Ascending aorta (tissue), 2 donors: ENCODE measurements at regions not wholly inside any gene's neighbourhood (a gene's known extent, or its start where the extent isn't known, plus 50 kb on each side); places are given as distances from the start of the nearest gene placed in this dataset.
"Not testable (repeated sequence)": the region's sequence is repeated elsewhere in the genome, so short reads cannot be mapped to it uniquely, and the experiment has no call there.

ENCODE experiments used
- DNase-seq, 2 donors: peaks; one replicate each; pipeline ENCODE4 v3.0.0-alpha.2; 2019; ENCODE audit warnings: low spot score in 2 of 2
- H3K27ac ChIP-seq, 2 donors: fragments of 200-600 bp; sonication (generic); one replicate each; pipeline ENCODE4 v1.5.1; 2016 to 2017; ENCODE audit warnings: mild to moderate bottlenecking in 1 of 2
- H3K27me3 ChIP-seq: fragments of 200-600 bp; sonication (generic); one replicate; pipeline ENCODE4 v1.5.1; 2017
- H3K36me3 ChIP-seq, 2 donors: fragments of 200-600 bp; sonication (generic); one replicate each; pipeline ENCODE4 v1.5.1; 2016
- H3K4me1 ChIP-seq, 2 donors: fragments of 200-600 bp; sonication (generic); one replicate each; pipeline ENCODE4 v1.5.1; 2016 to 2017; ENCODE audit warnings: mild to moderate bottlenecking in 1 of 2
- H3K4me3 ChIP-seq, 2 donors: fragments of 200-600 bp; sonication (generic); one replicate each; pipeline ENCODE4 v1.5.1; 2016 to 2017; ENCODE audit warnings: mild to moderate bottlenecking in 1 of 2
- H3K9me3 ChIP-seq, 2 donors: fragments of 200-600 bp; sonication (generic); one replicate each; pipeline ENCODE4 v1.5.1; 2016
- CTCF ChIP-seq, 3 experiments: fragments of 200-600 bp in 2 of 3; fragments of 450-650 bp in 1 of 3; sonication (generic) in 2 of 3; IDR thresholded peaks; one replicate each; pipeline ENCODE4 v1.5.1; 2016 to 2019; ENCODE audit warnings: antibody characterized with exemption in 3 of 3, mild to moderate bottlenecking in 1 of 3, moderate library complexity in 1 of 3
- intact Hi-C: fragments of 100-400 bp; cut with DNase I; formaldehyde crosslinking; loops from one replicate; pipeline ENCODE4 v1.15.1; 2023

GRCh38 chr4:181896614-181897013, 346.6 kb upstream of the TENM3 start:
- TF ChIP-seq CTCF (IDR thresholded peaks at IDR 0.05), result no peak
- no peak overlapping the region for H3K27ac ChIP-seq
- DNase-seq, result no peak
- no peaks in the 10 kb centered on the region for H3K9me3 ChIP-seq
- intact Hi-C loops, result loop anchor here (5.0 kb wide), 1 partner anchor 699 kb away; no protein-coding TSS in a partner anchor
- no peaks in the 10 kb centered on the region for H3K4me1 ChIP-seq
- H3K4me3 ChIP-seq, result no peak overlapping the region
- no peaks in the 10 kb centered on the region for H3K27me3 ChIP-seq
- no peaks in the 10 kb centered on the region for H3K36me3 ChIP-seq

GRCh38 chr4:181897935-181898334, 345.3 kb upstream of the TENM3 start:
- DNase-seq, result no peak
- intact Hi-C loops, result loop anchor here (5.0 kb wide), 1 partner anchor 701 kb away; no protein-coding TSS in a partner anchor
- H3K36me3 ChIP-seq, result no peaks in the 10 kb centered on the region
- no peak overlapping the region for H3K27ac ChIP-seq
- no peak overlapping the region for H3K4me3 ChIP-seq
- no peaks in the 10 kb centered on the region for H3K27me3 ChIP-seq
- H3K4me1 ChIP-seq, result no peaks in the 10 kb centered on the region
- no peaks in the 10 kb centered on the region for H3K9me3 ChIP-seq
- no peak for TF ChIP-seq CTCF (IDR thresholded peaks at IDR 0.05)

- intact Hi-C loops, H3K36me3 ChIP-seq: not testable (repeated sequence)
These were observed 340.8 kb upstream of the TENM3 start for GRCh38 chr4:181902404-181902803.

GRCh38 chr4:181905708-181906107, 337.5 kb upstream of the TENM3 start:
- H3K36me3 ChIP-seq, result no peaks in the 10 kb centered on the region
- H3K9me3 ChIP-seq, result no peaks in the 10 kb centered on the region
- no peak for TF ChIP-seq CTCF (IDR thresholded peaks at IDR 0.05)
- no peaks in the 10 kb centered on the region for H3K4me1 ChIP-seq
- intact Hi-C loops, result no loop called here
- no peak overlapping the region for H3K4me3 ChIP-seq
- no peaks in the 10 kb centered on the region for H3K27me3 ChIP-seq
- no peak for DNase-seq
- no peak overlapping the region for H3K27ac ChIP-seq

More at GRCh38 chr4:181902404-181902803, 340.8 kb upstream of the TENM3 start:
- H3K27ac ChIP-seq, DNase-seq, H3K27me3 ChIP-seq, H3K9me3 ChIP-seq, H3K4me3 ChIP-seq, H3K4me1 ChIP-seq: not testable (repeated sequence)

GRCh38 chr4:181908168-181908567, 335.0 kb upstream of the TENM3 start:
- no peak for TF ChIP-seq CTCF (IDR thresholded peaks at IDR 0.05)
- no peak for DNase-seq

GRCh38 chr4:181909368-181909767, 333.8 kb upstream of the TENM3 start:
- Histone ChIP-seq H3K9me3 (no peaks in the 10 kb centered on the region), H3K27me3 (no peaks in the 10 kb centered on the region), H3K36me3 (no peaks in the 10 kb centered on the region), H3K27ac (no peak overlapping the region), H3K4me1 (no peaks in the 10 kb centered on the region), H3K4me3 (no peak overlapping the region)
- no peak for TF ChIP-seq CTCF (IDR thresholded peaks at IDR 0.05)
- intact Hi-C loops, result no loop called here
- no peak for DNase-seq

More at GRCh38 chr4:181908168-181908567, 335.0 kb upstream of the TENM3 start:
- Histone ChIP-seq H3K4me3 (no peak overlapping the region), H3K27me3 (no peaks in the 10 kb centered on the region), H3K27ac (no peak overlapping the region), H3K9me3 (no peaks in the 10 kb centered on the region), H3K4me1 (no peaks in the 10 kb centered on the region), H3K36me3 (no peaks in the 10 kb centered on the region)
- intact Hi-C loops, result no loop called here
